ENCODE measurements at regions not wholly inside any gene's neighbourhood (a gene's known extent, or its start where the extent isn't known, plus 50 kb on each side); places are given as distances from the start of the nearest gene placed in this dataset.

DNA sequence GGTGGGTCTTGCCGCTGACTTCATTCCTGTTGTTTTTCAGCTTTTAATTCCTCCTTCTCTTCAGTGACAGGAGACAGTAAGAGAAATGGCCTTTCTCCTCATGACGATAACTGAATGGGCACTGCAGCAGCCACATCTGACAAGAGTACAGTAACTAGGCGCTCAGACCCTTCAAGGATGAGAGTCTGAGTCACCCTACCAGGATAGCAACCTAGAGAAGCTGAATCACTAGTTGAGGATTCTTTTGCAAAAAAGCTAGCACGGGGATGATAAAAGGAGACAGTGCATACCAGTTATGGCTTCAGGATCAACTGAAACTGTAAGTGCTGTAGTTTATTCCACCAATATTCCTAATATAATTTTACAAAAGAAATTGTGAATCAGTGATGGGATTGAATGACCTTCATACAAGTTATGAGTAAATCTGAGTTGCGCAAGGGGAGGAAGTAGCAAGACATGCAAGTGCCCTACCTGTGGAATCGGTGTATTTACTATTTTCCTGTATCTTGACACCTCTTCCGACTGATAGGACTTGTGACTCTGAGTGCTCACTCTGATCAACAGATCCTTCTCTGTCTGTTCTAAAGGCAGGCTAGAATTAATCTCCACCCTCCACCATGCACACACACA is 161.8 kb upstream of the GRIK2 start:
- no peaks in the 10 kb centered on the region for H4K20me1 ChIP-seq (ENCODE audit: insufficient read depth, low read depth, low read length)
- no peaks in the 10 kb centered on the region for H3K9me3 ChIP-seq (ENCODE audit: low read length)
- no peaks in the 10 kb centered on the region for H3K27me3 ChIP-seq (ENCODE audit: low read length)
- DNase-seq, result no peak
- H3K36me3 ChIP-seq (ENCODE audit: insufficient read depth, low read length), result no peaks in the 10 kb centered on the region
- H3K4me3 ChIP-seq (ENCODE audit: low read length), result no peak overlapping the region
- no peaks in the 10 kb centered on the region for H3K9me2 ChIP-seq (replicated peaks; ENCODE audit: insufficient read depth, low read length)
- H3K4me2 ChIP-seq (ENCODE audit: low read depth, low read length, poor library complexity, severe bottlenecking), result no peak overlapping the region
- no peaks in the 10 kb centered on the region for H3K4me1 ChIP-seq (ENCODE audit: low read length)
- H3K9ac ChIP-seq (ENCODE audit: low read length), result no peak overlapping the region
- H3K27ac ChIP-seq (ENCODE audit: low read length), result no peak overlapping the region
- H3K79me2 ChIP-seq (ENCODE audit: low read length), result no peaks in the 10 kb centered on the region
- no peak overlapping the region for H2AFZ ChIP-seq (ENCODE audit: low read length)

DNA sequence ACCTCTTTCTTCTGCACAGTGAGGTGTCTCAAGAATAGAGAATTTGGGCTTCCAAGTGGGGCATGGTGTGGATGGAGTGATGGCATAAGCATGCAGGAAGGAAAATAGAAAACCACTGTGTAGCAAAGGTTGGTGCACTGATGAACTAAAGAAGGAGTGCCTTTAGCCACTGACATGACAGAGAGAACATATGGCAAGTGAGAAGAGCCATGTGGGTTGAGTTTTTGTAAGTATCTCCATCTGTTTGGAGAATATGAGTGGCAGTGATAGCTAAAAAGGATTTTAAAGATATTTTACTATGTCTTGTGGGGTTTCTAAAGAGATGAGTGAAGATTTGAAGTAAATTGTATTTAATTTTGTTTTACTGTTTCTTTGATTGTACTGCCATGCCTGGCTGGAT is 160.5 kb upstream of the GRIK2 start:
- Histone ChIP-seq H3K9ac (ENCODE audit: low read length) (no peak overlapping the region), H3K27ac (ENCODE audit: low read length) (no peak overlapping the region), H3K79me2 (ENCODE audit: low read length) (no peaks in the 10 kb centered on the region), H2AFZ (ENCODE audit: low read length) (no peak overlapping the region), H3K9me3 (ENCODE audit: low read length) (no peaks in the 10 kb centered on the region), H3K9me2 (replicated peaks; ENCODE audit: insufficient read depth, low read length) (no peaks in the 10 kb centered on the region), H3K27me3 (ENCODE audit: low read length) (no peaks in the 10 kb centered on the region), H3K4me2 (ENCODE audit: low read depth, low read length, poor library complexity, severe bottlenecking) (no peak overlapping the region), H4K20me1 (ENCODE audit: insufficient read depth, low read depth, low read length) (no peaks in the 10 kb centered on the region), H3K36me3 (ENCODE audit: insufficient read depth, low read length) (no peaks in the 10 kb centered on the region), H3K4me3 (ENCODE audit: low read length) (no peak overlapping the region), H3K4me1 (ENCODE audit: low read length) (no peaks in the 10 kb centered on the region)
- no peak for DNase-seq

- no peak overlapping the region for H3K9ac ChIP-seq (ENCODE audit: low read length)
- no peaks in the 10 kb centered on the region for H3K27me3 ChIP-seq (ENCODE audit: low read length)
- no peaks in the 10 kb centered on the region for H3K9me2 ChIP-seq (replicated peaks; ENCODE audit: insufficient read depth, low read length)
- no peaks in the 10 kb centered on the region for H4K20me1 ChIP-seq (ENCODE audit: insufficient read depth, low read depth, low read length)
- no peak overlapping the region for H3K27ac ChIP-seq (ENCODE audit: low read length)
- no peaks in the 10 kb centered on the region for H3K4me1 ChIP-seq (ENCODE audit: low read length)
- no peaks in the 10 kb centered on the region for H3K79me2 ChIP-seq (ENCODE audit: low read length)
- no peak overlapping the region for H2AFZ ChIP-seq (ENCODE audit: low read length)
- no peak for DNase-seq
- H3K9me3 ChIP-seq (ENCODE audit: low read length), result no peaks in the 10 kb centered on the region
- H3K4me3 ChIP-seq (ENCODE audit: low read length), result no peak overlapping the region
- H3K4me2 ChIP-seq (ENCODE audit: low read depth, low read length, poor library complexity, severe bottlenecking), result no peak overlapping the region
- no peaks in the 10 kb centered on the region for H3K36me3 ChIP-seq (ENCODE audit: insufficient read depth, low read length)
Measured at GRCh38 chr6:101236709-101237108, 156.8 kb upstream of the GRIK2 start.

DNA sequence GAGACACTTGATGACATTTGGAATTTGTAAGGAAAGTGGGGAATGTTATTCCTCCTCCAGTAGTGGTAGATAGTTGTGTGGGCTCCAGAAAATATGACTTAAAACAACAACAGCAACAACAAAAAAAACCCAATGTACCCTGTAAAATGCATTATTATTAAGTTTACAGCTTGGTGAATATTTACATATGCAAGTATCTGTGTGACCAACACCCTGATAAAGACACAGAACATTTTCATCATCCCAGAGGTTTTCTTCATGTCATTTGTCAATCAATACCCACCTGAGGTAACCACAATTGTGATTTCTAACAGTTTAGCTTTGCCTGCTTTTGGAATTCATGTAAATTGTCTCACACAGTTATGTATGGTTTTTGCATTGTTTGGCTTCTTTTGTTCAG is 152.1 kb upstream of the GRIK2 start:
- Histone ChIP-seq H3K9ac (ENCODE audit: low read length) (no peak overlapping the region), H3K79me2 (ENCODE audit: low read length) (no peaks in the 10 kb centered on the region), H3K9me2 (replicated peaks; ENCODE audit: insufficient read depth, low read length) (no peaks in the 10 kb centered on the region), H3K4me2 (ENCODE audit: low read depth, low read length, poor library complexity, severe bottlenecking) (no peak overlapping the region), H2AFZ (ENCODE audit: low read length) (no peak overlapping the region), H3K4me3 (ENCODE audit: low read length) (no peak overlapping the region), H3K36me3 (ENCODE audit: insufficient read depth, low read length) (no peaks in the 10 kb centered on the region), H4K20me1 (ENCODE audit: insufficient read depth, low read depth, low read length) (no peaks in the 10 kb centered on the region), H3K27ac (ENCODE audit: low read length) (no peak overlapping the region), H3K4me1 (ENCODE audit: low read length) (no peaks in the 10 kb centered on the region), H3K27me3 (ENCODE audit: low read length) (no peaks in the 10 kb centered on the region), H3K9me3 (ENCODE audit: low read length) (no peaks in the 10 kb centered on the region)
- DNase-seq, result no peak

GRCh38 chr6:101249470-101249869 is 144.0 kb upstream of the GRIK2 start:
- H3K9me3 ChIP-seq (ENCODE audit: low read length), result peaks cover 18% of the 10 kb centered on the region
- no peaks in the 10 kb centered on the region for H3K27me3 ChIP-seq (ENCODE audit: low read length)
- no peaks in the 10 kb centered on the region for H3K4me1 ChIP-seq (ENCODE audit: low read length)
- no peak for DNase-seq
- no peak overlapping the region for H3K27ac ChIP-seq (ENCODE audit: low read length)
- no peaks in the 10 kb centered on the region for H3K36me3 ChIP-seq (ENCODE audit: insufficient read depth, low read length)
- no peak overlapping the region for H3K9ac ChIP-seq (ENCODE audit: low read length)
- H3K9me2 ChIP-seq (replicated peaks; ENCODE audit: insufficient read depth, low read length), result no peaks in the 10 kb centered on the region
- no peaks in the 10 kb centered on the region for H4K20me1 ChIP-seq (ENCODE audit: insufficient read depth, low read depth, low read length)
- H3K4me2 ChIP-seq (ENCODE audit: low read depth, low read length, poor library complexity, severe bottlenecking), result no peak overlapping the region
- no peaks in the 10 kb centered on the region for H3K79me2 ChIP-seq (ENCODE audit: low read length)
- H3K4me3 ChIP-seq (ENCODE audit: low read length), result no peak overlapping the region
- no peak overlapping the region for H2AFZ ChIP-seq (ENCODE audit: low read length)

DNA sequence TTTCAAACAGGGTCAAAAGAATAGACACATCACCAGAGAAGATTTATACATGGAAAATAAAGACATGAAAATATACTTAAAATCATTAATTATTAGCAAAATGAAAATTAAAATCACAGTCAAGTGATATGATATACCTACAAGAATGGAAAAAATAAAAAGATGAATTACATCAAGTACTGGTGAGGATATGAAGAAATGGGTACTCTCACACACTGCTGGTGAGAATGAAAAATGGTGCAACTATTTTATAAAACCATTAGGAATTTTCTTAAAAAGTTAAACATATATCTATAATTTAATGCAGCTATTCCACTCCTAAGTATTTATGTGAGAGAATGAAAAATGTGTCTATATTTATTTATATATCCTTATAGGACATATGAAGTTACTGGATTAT is 136.3 kb upstream of the GRIK2 start:
- Histone ChIP-seq H3K27me3 (ENCODE audit: low read length) (no peaks in the 10 kb centered on the region), H3K4me1 (ENCODE audit: low read length) (no peaks in the 10 kb centered on the region), H3K9me3 (ENCODE audit: low read length) (no peaks in the 10 kb centered on the region; the same call in 1 of the 2 replicates)

DNA sequence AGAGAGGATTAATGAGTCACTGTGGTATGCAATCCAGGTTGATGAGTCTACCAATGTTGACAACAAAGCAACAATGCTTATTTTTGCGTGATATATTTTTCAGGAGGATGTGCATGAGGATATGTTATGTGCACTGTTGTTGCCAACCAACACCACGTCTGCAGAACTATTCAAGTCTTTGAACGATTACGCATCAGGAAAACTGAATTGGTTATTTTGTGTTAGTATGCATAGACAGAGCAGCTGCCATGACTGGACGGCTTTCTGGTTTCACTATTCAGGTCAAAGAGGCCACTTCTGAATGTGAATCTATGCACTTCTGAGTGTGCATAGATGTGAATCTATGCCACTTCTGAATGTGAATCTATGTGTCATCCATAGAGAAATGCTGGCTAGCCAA is 134.0 kb upstream of the GRIK2 start:
- Histone ChIP-seq H3K4me3 (ENCODE audit: low read length) (no peak overlapping the region), H3K9me3 (ENCODE audit: low read length) (no peaks in the 10 kb centered on the region), H3K9me2 (replicated peaks; ENCODE audit: insufficient read depth, low read length) (no peaks in the 10 kb centered on the region), H3K4me2 (ENCODE audit: low read depth, low read length, poor library complexity, severe bottlenecking) (no peak overlapping the region), H3K36me3 (ENCODE audit: insufficient read depth, low read length) (no peaks in the 10 kb centered on the region), H2AFZ (ENCODE audit: low read length) (no peak overlapping the region), H3K27me3 (ENCODE audit: low read length) (no peaks in the 10 kb centered on the region), H3K9ac (ENCODE audit: low read length) (no peak overlapping the region), H3K79me2 (ENCODE audit: low read length) (no peaks in the 10 kb centered on the region), H3K4me1 (ENCODE audit: low read length) (no peaks in the 10 kb centered on the region), H4K20me1 (ENCODE audit: insufficient read depth, low read depth, low read length) (no peaks in the 10 kb centered on the region), H3K27ac (ENCODE audit: low read length) (no peak overlapping the region)
- DNase-seq, result no peak

More for the DNA sequence above, 136.3 kb upstream of the GRIK2 start:
- H3K4me3 ChIP-seq (ENCODE audit: low read length), result no peak overlapping the region
- H3K9me2 ChIP-seq (replicated peaks; ENCODE audit: insufficient read depth, low read length), result no peaks in the 10 kb centered on the region
- no peak overlapping the region for H3K4me2 ChIP-seq (ENCODE audit: low read depth, low read length, poor library complexity, severe bottlenecking)
- no peaks in the 10 kb centered on the region for H3K36me3 ChIP-seq (ENCODE audit: insufficient read depth, low read length)
- no peak for DNase-seq
- no peaks in the 10 kb centered on the region for H4K20me1 ChIP-seq (ENCODE audit: insufficient read depth, low read depth, low read length)
- H2AFZ ChIP-seq (ENCODE audit: low read length), result no peak overlapping the region
- no peaks in the 10 kb centered on the region for H3K79me2 ChIP-seq (ENCODE audit: low read length)
- H3K9ac ChIP-seq (ENCODE audit: low read length), result no peak overlapping the region
- H3K27ac ChIP-seq (ENCODE audit: low read length), result no peak overlapping the region

DNA sequence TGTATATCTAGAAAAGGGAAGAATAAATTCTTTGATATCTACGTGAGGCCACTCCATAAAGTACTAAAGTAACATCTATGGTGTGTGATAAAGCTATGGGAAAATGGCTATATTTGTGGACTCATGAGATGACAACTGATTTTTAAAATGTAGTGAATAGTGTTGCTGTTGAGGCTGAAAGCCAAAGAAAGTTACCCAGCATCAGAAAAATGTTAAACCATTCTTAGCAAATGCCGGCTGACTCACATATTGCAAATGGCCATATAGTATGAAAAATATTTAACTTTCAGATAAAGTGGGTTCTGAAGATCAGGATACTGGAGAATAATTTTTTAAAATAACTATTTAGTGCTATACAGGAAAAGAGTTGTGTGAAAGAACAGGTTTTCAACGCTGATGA is 129.9 kb upstream of the GRIK2 start:
- Histone ChIP-seq H3K9ac (ENCODE audit: low read length) (no peak overlapping the region), H3K9me3 (ENCODE audit: low read length) (no peaks in the 10 kb centered on the region; the same call in 1 of the 2 replicates), H3K27me3 (ENCODE audit: low read length) (no peaks in the 10 kb centered on the region), H3K9me2 (replicated peaks; ENCODE audit: insufficient read depth, low read length) (no peaks in the 10 kb centered on the region), H3K4me1 (ENCODE audit: low read length) (no peaks in the 10 kb centered on the region), H3K27ac (ENCODE audit: low read length) (no peak overlapping the region), H3K79me2 (ENCODE audit: low read length) (no peaks in the 10 kb centered on the region), H2AFZ (ENCODE audit: low read length) (no peak overlapping the region), H3K36me3 (ENCODE audit: insufficient read depth, low read length) (no peaks in the 10 kb centered on the region), H3K4me3 (ENCODE audit: low read length) (no peak overlapping the region), H4K20me1 (ENCODE audit: insufficient read depth, low read depth, low read length) (no peaks in the 10 kb centered on the region), H3K4me2 (ENCODE audit: low read depth, low read length, poor library complexity, severe bottlenecking) (no peak overlapping the region)
- no peak for DNase-seq

GRCh38 chr6:101266063-101266462 is 127.4 kb upstream of the GRIK2 start:
- Histone ChIP-seq H4K20me1 (ENCODE audit: insufficient read depth, low read depth, low read length) (no peaks in the 10 kb centered on the region), H3K36me3 (ENCODE audit: insufficient read depth, low read length) (no peaks in the 10 kb centered on the region), H3K27ac (ENCODE audit: low read length) (no peak overlapping the region), H3K4me2 (ENCODE audit: low read depth, low read length, poor library complexity, severe bottlenecking) (no peak overlapping the region), H2AFZ (ENCODE audit: low read length) (no peak overlapping the region), H3K9me3 (ENCODE audit: low read length) (no peaks in the 10 kb centered on the region; the same call in 1 of the 2 replicates), H3K4me3 (ENCODE audit: low read length) (no peak overlapping the region), H3K9ac (ENCODE audit: low read length) (no peak overlapping the region), H3K79me2 (ENCODE audit: low read length) (no peaks in the 10 kb centered on the region), H3K9me2 (replicated peaks; ENCODE audit: insufficient read depth, low read length) (no peaks in the 10 kb centered on the region), H3K4me1 (ENCODE audit: low read length) (no peaks in the 10 kb centered on the region), H3K27me3 (ENCODE audit: low read length) (no peaks in the 10 kb centered on the region)
- no peak for DNase-seq

All from Karpas-422 (cell line).